ENCODE measurements at regions not wholly inside any gene's neighbourhood (a gene's known extent, or its start where the extent isn't known, plus 50 kb on each side); places are given as distances from the start of the nearest gene placed in this dataset.
A peak's percentile ranks its signal among the peaks of the same experiment; 100 is the strongest.
"Not testable (repeated sequence)": the region's sequence is repeated elsewhere in the genome, so short reads cannot be mapped to it uniquely, and the experiment has no call there.

DNA sequence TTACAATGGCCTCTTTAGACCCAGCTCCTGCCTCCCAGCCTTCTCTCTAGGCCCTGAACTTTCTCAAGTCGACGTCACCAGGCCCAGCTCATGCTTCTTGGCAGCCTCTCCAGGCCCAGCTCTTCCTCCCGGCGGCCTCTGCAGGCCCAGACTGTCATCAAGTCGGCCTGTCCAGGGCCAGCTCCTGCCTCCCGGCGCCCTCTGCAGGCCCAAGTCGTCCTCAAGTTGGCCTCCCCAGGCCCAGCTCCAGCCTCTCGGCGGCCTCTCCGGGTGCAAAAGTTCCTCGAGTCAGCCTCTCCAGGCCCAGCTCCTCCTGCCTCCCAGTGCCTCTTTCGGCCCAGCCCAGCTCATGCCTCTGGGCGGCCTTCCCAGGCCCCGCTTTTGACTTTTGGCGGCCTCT, 158.1 kb upstream of the CDK13 start:
- CTCF ChIA-PET: interaction anchor here (1.0 kb wide), 1 partner anchor 211 kb away, joined by 6 read pairs; no protein-coding TSS in a partner anchor
- H3K9me3 Mint-ChIP-seq; H3K27ac Mint-ChIP-seq; POLR2A ChIA-PET; H3K4me3 Mint-ChIP-seq; intact Hi-C loops (cut with micrococcal nuclease); H3K4me1 Mint-ChIP-seq (ENCODE audit: low read depth); H3K27me3 Mint-ChIP-seq; ATAC-seq: not testable (repeated sequence)
- peaks cover 16% of the 10 kb centered on the region for H3K36me3 Mint-ChIP-seq (ENCODE audit: low read depth)
- DNase-seq: peak; percentile 32

DNA sequence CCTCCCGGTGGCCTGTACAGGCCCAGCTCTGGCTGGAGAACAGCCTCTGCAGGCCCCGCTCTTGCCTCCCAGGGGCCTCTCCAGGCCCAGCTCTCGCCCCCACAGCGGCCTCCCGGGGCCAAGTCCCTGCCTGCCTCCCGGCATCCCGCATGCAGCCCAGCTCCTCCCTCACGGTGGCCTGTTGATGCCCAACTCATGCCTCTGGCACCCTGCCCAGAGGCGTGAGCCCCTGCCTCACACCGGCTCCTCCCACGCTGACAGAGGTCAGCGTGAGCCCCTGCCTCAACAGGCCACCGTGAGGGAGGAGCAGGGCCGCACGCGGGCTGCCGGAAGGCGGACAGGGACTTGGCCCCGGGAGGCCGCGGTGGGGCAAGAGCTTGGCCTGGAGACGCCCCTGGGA, 157.0 kb upstream of the CDK13 start:
- CTCF ChIA-PET; ATAC-seq; H3K4me3 Mint-ChIP-seq; H3K4me1 Mint-ChIP-seq (ENCODE audit: low read depth); H3K9me3 Mint-ChIP-seq; H3K27ac Mint-ChIP-seq; H3K27me3 Mint-ChIP-seq; intact Hi-C loops (cut with micrococcal nuclease); DNase-seq; POLR2A ChIA-PET: not testable (repeated sequence)
- peaks cover 16% of the 10 kb centered on the region for H3K36me3 Mint-ChIP-seq (ENCODE audit: low read depth)

DNA sequence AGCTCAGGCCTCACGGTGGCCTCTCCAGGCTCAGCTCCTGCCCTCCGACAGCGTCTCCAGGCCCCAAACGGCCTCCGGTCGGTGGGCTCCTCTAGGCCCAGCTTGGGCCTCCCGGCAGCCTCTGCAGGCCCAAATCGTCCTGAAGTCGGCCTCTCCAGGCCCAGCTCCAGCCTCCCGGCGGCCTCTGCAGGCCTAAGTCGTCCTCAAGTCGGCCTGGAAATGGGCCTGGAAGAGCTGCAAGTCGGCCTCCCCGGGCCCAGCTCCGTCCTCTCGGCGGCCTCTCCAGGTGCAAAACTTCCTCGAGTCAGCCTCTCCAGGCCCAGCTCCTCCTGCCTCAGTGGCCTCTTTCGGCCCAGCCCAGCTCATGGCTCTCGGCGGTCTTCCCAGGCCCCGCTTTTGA, 156.2 kb upstream of the CDK13 start:
- intact Hi-C loops (cut with micrococcal nuclease); POLR2A ChIA-PET; H3K27ac Mint-ChIP-seq; DNase-seq; H3K4me1 Mint-ChIP-seq (ENCODE audit: low read depth); H3K9me3 Mint-ChIP-seq; H3K4me3 Mint-ChIP-seq; CTCF ChIA-PET; H3K27me3 Mint-ChIP-seq; ATAC-seq: not testable (repeated sequence)
- H3K36me3 Mint-ChIP-seq (ENCODE audit: low read depth): peaks cover 16% of the 10 kb centered on the region

DNA sequence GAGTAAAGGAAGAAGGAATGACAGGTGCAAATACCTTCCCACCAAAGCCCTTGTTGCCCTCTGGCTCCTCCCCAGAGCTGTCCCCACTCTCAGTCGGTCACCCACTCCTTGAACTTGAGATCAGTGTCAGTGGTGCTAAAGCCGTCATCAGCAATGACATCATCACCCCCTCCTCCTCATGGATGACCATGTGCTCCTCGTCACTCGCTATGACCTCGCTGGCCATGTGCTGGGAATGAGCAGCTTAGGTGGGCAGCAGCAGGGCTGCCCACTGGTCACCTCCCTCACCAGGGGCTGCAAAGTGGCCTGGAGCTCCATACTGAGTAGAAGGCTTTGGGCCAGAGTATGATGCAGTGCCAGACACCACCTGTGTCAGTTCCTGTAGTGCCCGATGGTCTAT, 153.1 kb upstream of the CDK13 start:
- ATAC-seq; H3K27ac Mint-ChIP-seq; POLR2A ChIA-PET; DNase-seq; H3K27me3 Mint-ChIP-seq; H3K4me1 Mint-ChIP-seq (ENCODE audit: low read depth); H3K36me3 Mint-ChIP-seq (ENCODE audit: low read depth); intact Hi-C loops (cut with micrococcal nuclease); H3K9me3 Mint-ChIP-seq; CTCF ChIA-PET; H3K4me3 Mint-ChIP-seq: not testable (repeated sequence)

DNA sequence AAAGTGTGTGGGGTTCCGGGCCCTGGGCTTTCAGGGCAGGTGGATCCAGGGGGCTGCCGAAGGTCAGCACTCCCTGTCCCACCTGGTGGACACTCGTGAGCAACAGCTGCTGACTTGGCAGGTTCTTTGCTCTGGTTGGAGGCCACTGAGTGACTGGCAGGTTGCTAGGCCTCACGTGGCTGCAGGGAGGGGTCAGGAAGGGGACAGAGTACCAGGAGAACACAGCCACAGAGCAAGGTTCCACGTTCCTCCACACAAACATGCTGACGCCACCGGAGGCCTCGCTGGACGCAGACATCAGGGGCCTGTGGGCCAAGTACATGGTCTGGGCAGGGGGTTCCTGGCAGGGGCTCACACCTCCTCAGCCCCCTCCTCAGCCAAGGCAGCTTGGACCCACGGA, 152.0 kb upstream of the CDK13 start:
- H3K27me3 Mint-ChIP-seq; POLR2A ChIA-PET; DNase-seq; ATAC-seq; H3K4me1 Mint-ChIP-seq (ENCODE audit: low read depth); H3K4me3 Mint-ChIP-seq; H3K36me3 Mint-ChIP-seq (ENCODE audit: low read depth); H3K27ac Mint-ChIP-seq; H3K9me3 Mint-ChIP-seq; intact Hi-C loops (cut with micrococcal nuclease): not testable (repeated sequence)
- CTCF ChIA-PET: interaction anchor here (0.7 kb wide), 1 partner anchor 57 kb away, joined by 3 read pairs; no protein-coding TSS in a partner anchor

- H3K9me3 Mint-ChIP-seq: no peaks in the 10 kb centered on the region
- no peak overlapping the region for H3K4me3 Mint-ChIP-seq
- DNase-seq (no peak), ATAC-seq (no peak)
- H3K27ac Mint-ChIP-seq: no peak overlapping the region
- intact Hi-C loops (cut with micrococcal nuclease): no loop called here
- H3K4me1 Mint-ChIP-seq (ENCODE audit: low read depth): no peaks in the 10 kb centered on the region
- ChIA-PET POLR2A (no interaction called here), CTCF (interaction anchor here (0.6 to 1.5 kb wide), 2 partner anchors 127 to 228 kb away, joined by 3 to 4 read pairs; no protein-coding TSS in a partner anchor)
- H3K36me3 Mint-ChIP-seq (ENCODE audit: low read depth): no peaks in the 10 kb centered on the region
- no peak for TF ChIP-seq CTCF (IDR thresholded peaks at IDR 0.05)
- H3K27me3 Mint-ChIP-seq: peaks cover 3% of the 10 kb centered on the region
Measured at GRCh38 chr7:39808796-39809481, 141.1 kb upstream of the CDK13 start.

DNA sequence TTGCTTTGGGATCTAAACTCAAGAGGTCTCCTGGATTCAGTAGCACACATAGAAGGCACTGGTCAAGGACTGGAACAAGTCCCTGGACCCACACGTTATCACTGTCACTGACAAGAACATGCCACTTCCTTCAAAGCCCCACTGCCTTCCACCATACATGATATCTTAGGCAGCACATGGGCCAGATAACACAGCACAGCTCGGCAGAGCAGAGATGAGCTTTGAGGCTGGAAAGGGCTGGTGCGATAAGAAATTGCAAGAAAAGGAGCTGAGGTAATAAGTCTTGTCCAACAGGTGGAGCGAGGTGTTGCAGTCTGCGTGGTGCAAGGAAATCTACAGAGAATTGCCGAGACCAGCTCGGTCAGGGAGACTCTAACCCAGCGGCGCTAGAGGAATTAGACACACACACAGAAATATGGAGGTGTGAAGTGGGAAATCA, 139.8 kb upstream of the CDK13 start:
- CTCF ChIA-PET: interaction anchor here (1.3 to 1.5 kb wide), 2 partner anchors 22 to 230 kb away, joined by 3 to 4 read pairs; no protein-coding TSS in a partner anchor
- H3K9me3 Mint-ChIP-seq: no peaks in the 10 kb centered on the region
- no peaks in the 10 kb centered on the region for H3K4me1 Mint-ChIP-seq (ENCODE audit: low read depth)
- no peaks in the 10 kb centered on the region for H3K36me3 Mint-ChIP-seq (ENCODE audit: low read depth)
- POLR2A ChIA-PET: no interaction called here
- ATAC-seq: no peak
- peaks cover 9% of the 10 kb centered on the region for H3K27me3 Mint-ChIP-seq
- H3K27ac Mint-ChIP-seq: no peak overlapping the region
- no peak for DNase-seq
- no peak overlapping the region for H3K4me3 Mint-ChIP-seq
- intact Hi-C loops (cut with micrococcal nuclease): no loop called here
- TF ChIP-seq CTCF (IDR thresholded peaks at IDR 0.05): no peak

Measured in activated CD8-positive, alpha-beta T cell treated with anti-CD3 and anti-CD28 coated beads for 36 hours (primary cell).